CD4-positive, CD25-positive, alpha-beta regulatory T cell (primary cell): ENCODE measurements at regions not wholly inside any gene's neighbourhood (a gene's known extent, or its start where the extent isn't known, plus 50 kb on each side); places are given as distances from the start of the nearest gene placed in this dataset.

Source experiments
- ATAC-seq, 2 donors: fragments of 150-1000 bp; cut with Tn5 transposase; one replicate each; pipeline ENCODE4 v1.10.0; 2021; ENCODE audit warnings: low read depth in 2 of 2, moderate number of reproducible peaks in 2 of 2, moderate library complexity in 1 of 2
- DNase-seq, 3 donors: peaks; one replicate each; pipeline versions ENCODE4 v3.0.0 to v3.0.0-alpha.2; 2012 to 2022; ENCODE audit warnings: mixed read lengths in 1 of 3
- H3K27ac ChIP-seq: one replicate; pipeline ENCODE4 v1.7.0; 2013; ENCODE audit warnings: mild to moderate bottlenecking, low read length; ENCODE audit not compliant: insufficient read depth, poor library complexity, severe bottlenecking
- H3K27me3 ChIP-seq: one replicate; pipeline ENCODE4 v1.7.0; 2013; ENCODE audit warnings: low read length; ENCODE audit not compliant: control insufficient read depth, insufficient read depth
- H3K36me3 ChIP-seq: one replicate; pipeline ENCODE4 v1.7.0; 2013; ENCODE audit warnings: mild to moderate bottlenecking, low read length, moderate library complexity; ENCODE audit not compliant: control insufficient read depth, insufficient read depth
- H3K4me1 ChIP-seq: 2 replicates; pipeline ENCODE4 v1.7.0; 2013; ENCODE audit warnings: mild to moderate bottlenecking, low read length; ENCODE audit not compliant: insufficient read depth, control insufficient read depth, poor library complexity, severe bottlenecking
- H3K4me3 ChIP-seq: one replicate; pipeline ENCODE4 v1.7.0; 2013; ENCODE audit warnings: low read depth, mild to moderate bottlenecking, low read length, moderate library complexity
- H3K9me3 ChIP-seq, 2 experiments: 1 replicate in 1 of 2; 2 replicates in 1 of 2; pipeline ENCODE4 v1.7.0; 2013; ENCODE audit warnings: low read length in 2 of 2, mild to moderate bottlenecking in 1 of 2, moderate library complexity in 1 of 2; ENCODE audit not compliant: control insufficient read depth in 2 of 2
- H3K27ac Mint-ChIP-seq, 3 donors: one replicate each; pipeline ENCODE4 v1.8.0; 2020 to 2022; ENCODE audit warnings: mild to moderate bottlenecking in 3 of 3, mixed read lengths in 3 of 3, moderate library complexity in 2 of 3
- H3K27me3 Mint-ChIP-seq: one replicate; pipeline ENCODE4 v1.8.0; 2022; ENCODE audit warnings: mild to moderate bottlenecking, mixed read lengths
- H3K36me3 Mint-ChIP-seq: one replicate; pipeline ENCODE4 v1.8.0; 2020; ENCODE audit warnings: mixed read lengths
- H3K4me1 Mint-ChIP-seq, 4 donors: one replicate each; pipeline ENCODE4 v1.8.0; 2020 to 2022; ENCODE audit warnings: mixed read lengths in 4 of 4, mild to moderate bottlenecking in 1 of 4
- H3K4me3 Mint-ChIP-seq, 4 donors: one replicate each; pipeline ENCODE4 v1.8.0; 2020 to 2022; ENCODE audit warnings: mild to moderate bottlenecking in 4 of 4, mixed read lengths in 4 of 4, moderate library complexity in 3 of 4
- H3K9me3 Mint-ChIP-seq, 7 donors: one replicate each; pipeline ENCODE4 v1.8.0; 2020 to 2022; ENCODE audit warnings: mixed read lengths in 7 of 7, mild to moderate bottlenecking in 3 of 7, moderate library complexity in 2 of 7

DNA sequence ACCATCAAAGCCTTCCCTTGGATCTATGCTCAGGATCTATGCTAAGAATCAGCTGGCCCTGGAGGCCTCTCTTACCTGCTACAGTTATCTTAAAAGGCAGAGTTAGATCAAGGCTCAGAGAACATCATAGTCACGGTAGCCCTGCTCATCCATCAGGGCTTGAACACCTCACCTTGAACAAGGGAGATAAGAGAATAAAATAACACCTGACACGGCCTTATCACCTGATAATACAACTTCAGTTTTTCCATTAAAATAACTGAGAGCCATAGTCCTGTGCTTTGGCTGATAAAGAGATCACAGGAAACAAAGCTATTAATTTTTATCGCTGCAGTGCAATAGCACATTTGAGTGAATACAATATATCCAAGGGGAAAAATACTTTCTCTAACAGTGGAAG is 85.6 kb upstream of the LPP start:
- H3K9me3 Mint-ChIP-seq, result no peaks in the 10 kb centered on the region
- Histone ChIP-seq H3K27ac (no peak overlapping the region), H3K36me3 (no peaks in the 10 kb centered on the region), H3K27me3 (no peaks in the 10 kb centered on the region), H3K4me1 (no peaks in the 10 kb centered on the region), H3K9me3 (no peaks in the 10 kb centered on the region), H3K4me3 (no peak overlapping the region)
- peaks cover 0 to 8% (median 5%) of the 10 kb centered on the region in 4 donors for H3K4me1 Mint-ChIP-seq
- H3K36me3 Mint-ChIP-seq, result no peaks in the 10 kb centered on the region
- H3K4me3 Mint-ChIP-seq, result no peak overlapping the region
- no peak for ATAC-seq
- H3K27me3 Mint-ChIP-seq, result no peaks in the 10 kb centered on the region
- DNase-seq, result no peak
- H3K27ac Mint-ChIP-seq, result no peak overlapping the region

DNA sequence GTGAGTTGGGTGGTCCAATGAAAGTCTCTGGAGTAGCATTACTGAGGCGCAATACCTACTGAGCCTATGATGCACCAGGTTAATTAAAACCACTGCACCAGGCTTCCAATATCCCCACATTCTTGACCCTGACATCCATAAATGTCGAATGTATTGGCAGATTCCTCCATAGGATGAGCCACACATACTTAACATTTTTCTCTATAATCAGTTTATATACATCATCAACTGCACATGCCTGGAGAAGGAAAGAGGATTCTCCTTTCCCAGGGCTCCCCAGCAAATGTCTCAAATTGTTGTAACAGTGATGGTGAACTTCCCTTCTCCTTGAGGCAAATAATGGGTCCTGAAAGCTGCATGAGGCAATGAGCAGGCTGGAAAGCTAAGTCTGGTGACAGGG is 82.3 kb upstream of the LPP start:
- no peaks in the 10 kb centered on the region for H3K9me3 ChIP-seq
- Mint-ChIP-seq H3K9me3 (no peaks in the 10 kb centered on the region), H3K4me1 (peaks cover 0 to 4% (median 0%) of the 10 kb centered on the region in 4 donors), H3K27ac (no peak overlapping the region), H3K27me3 (no peaks in the 10 kb centered on the region), H3K36me3 (no peaks in the 10 kb centered on the region), H3K4me3 (no peak overlapping the region)
- H3K4me1 ChIP-seq, result no peaks in the 10 kb centered on the region
- no peak overlapping the region for H3K4me3 ChIP-seq
- DNase-seq (no peak), ATAC-seq (no peak)
- no peaks in the 10 kb centered on the region for H3K27me3 ChIP-seq
- no peak overlapping the region for H3K27ac ChIP-seq
- no peaks in the 10 kb centered on the region for H3K36me3 ChIP-seq

DNA sequence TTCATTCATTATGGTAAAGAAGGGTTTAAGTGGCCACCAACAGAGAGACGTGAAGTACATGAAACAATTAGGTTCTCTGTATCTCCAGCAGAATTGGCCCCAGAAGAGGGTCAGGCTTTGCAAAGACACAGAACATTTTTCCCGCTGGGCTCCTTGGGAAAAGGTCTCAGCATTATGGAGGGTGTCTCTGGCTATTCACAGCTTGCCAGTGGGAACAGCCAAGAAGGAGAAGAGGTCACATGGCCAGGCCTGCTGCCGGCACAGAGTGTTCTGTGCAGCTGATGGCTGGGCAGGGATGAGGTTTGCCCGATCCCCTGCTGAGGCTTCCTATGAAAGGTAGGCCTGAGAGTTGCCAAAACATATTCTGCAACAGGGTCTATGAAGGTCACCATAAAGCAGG is 77.8 kb upstream of the LPP start:
- H3K27ac ChIP-seq, result no peak overlapping the region
- DNase-seq (no peak), ATAC-seq (no peak)
- Mint-ChIP-seq H3K27ac (no peak overlapping the region), H3K27me3 (no peaks in the 10 kb centered on the region), H3K9me3 (peaks cover 0 to 5% (median 1%) of the 10 kb centered on the region in 7 donors), H3K4me1 (peaks cover 0 to 3% (median 0%) of the 10 kb centered on the region in 4 donors), H3K4me3 (no peak overlapping the region), H3K36me3 (no peaks in the 10 kb centered on the region)
- H3K9me3 ChIP-seq, result no peaks in the 10 kb centered on the region
- H3K27me3 ChIP-seq, result no peaks in the 10 kb centered on the region
- no peaks in the 10 kb centered on the region for H3K4me1 ChIP-seq
- no peak overlapping the region for H3K4me3 ChIP-seq
- no peaks in the 10 kb centered on the region for H3K36me3 ChIP-seq

GRCh38 chr3:188077160-188077799 is 76.7 kb upstream of the LPP start:
- Mint-ChIP-seq H3K27ac (no peak overlapping the region), H3K9me3 (peaks cover 0 to 5% (median 1%) of the 10 kb centered on the region in 7 donors)
- no peak overlapping the region for H3K4me3 ChIP-seq

DNA sequence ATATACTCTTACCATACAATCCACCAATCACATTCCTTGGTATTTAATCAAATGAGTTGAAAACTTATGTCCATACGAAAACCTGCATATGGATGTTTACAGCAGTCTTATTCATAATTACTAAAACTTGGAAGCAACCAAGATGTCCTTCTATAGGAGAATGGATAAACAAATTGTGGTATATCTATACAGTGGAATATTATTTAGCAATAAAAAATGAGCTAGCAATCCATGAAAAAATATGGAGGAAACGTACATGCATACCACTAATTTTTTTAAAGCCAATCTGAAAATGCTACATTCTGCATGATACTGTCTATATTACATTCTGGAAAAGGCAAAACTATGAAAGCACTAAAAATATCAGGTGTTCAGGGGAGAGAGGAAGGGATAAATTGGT is 73.9 kb upstream of the LPP start:
- Histone ChIP-seq H3K27me3 (no peaks in the 10 kb centered on the region), H3K4me1 (no peaks in the 10 kb centered on the region), H3K27ac (no peak overlapping the region), H3K36me3 (no peaks in the 10 kb centered on the region), H3K9me3 (no peaks in the 10 kb centered on the region), H3K4me3 (no peak overlapping the region)
- Mint-ChIP-seq H3K36me3 (no peaks in the 10 kb centered on the region), H3K27ac (no peak overlapping the region), H3K9me3 (peaks cover 0 to 5% (median 1%) of the 10 kb centered on the region in 7 donors), H3K4me1 (peaks cover 0 to 2% (median 0%) of the 10 kb centered on the region in 4 donors), H3K4me3 (no peak overlapping the region), H3K27me3 (no peaks in the 10 kb centered on the region)
- DNase-seq (no peak), ATAC-seq (no peak)

More at GRCh38 chr3:188077160-188077799, 76.7 kb upstream of the LPP start:
- DNase-seq (no peak), ATAC-seq (no peak)
- Histone ChIP-seq H3K9me3 (no peaks in the 10 kb centered on the region), H3K36me3 (no peaks in the 10 kb centered on the region), H3K27ac (no peak overlapping the region), H3K27me3 (no peaks in the 10 kb centered on the region), H3K4me1 (no peaks in the 10 kb centered on the region)
- Mint-ChIP-seq H3K4me3 (no peak overlapping the region), H3K27me3 (no peaks in the 10 kb centered on the region), H3K36me3 (no peaks in the 10 kb centered on the region), H3K4me1 (peaks cover 0 to 3% (median 0%) of the 10 kb centered on the region in 4 donors)

DNA sequence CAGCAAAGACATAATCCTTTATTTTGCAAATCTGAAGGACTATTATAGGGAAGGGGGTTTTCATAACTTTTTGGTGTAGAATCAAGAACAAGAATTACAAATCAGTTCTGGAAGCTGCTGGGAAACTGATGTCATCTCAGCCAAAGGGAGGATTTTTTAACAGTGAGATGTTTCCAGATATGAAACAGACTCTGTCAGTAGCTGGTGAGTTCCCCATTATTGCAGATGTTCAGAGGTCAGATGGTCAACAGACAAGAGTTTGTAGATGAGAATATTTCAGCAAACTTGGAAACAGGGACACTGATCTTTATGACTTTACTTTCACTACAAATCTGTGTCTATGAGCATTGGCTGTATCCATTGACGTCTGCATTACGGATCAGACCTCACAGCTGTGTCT is 71.9 kb upstream of the LPP start:
- no peaks in the 10 kb centered on the region for H3K9me3 ChIP-seq
- no peaks in the 10 kb centered on the region for H3K27me3 Mint-ChIP-seq
- H3K4me1 Mint-ChIP-seq, result peaks cover 0 to 2% (median 0%) of the 10 kb centered on the region in 4 donors
- H3K27ac Mint-ChIP-seq, result no peak overlapping the region
- no peaks in the 10 kb centered on the region for H3K36me3 Mint-ChIP-seq
- DNase-seq (no peak), ATAC-seq (no peak)
- H3K4me1 ChIP-seq, result no peaks in the 10 kb centered on the region
- no peak overlapping the region for H3K27ac ChIP-seq
- no peaks in the 10 kb centered on the region for H3K36me3 ChIP-seq
- H3K4me3 ChIP-seq, result no peak overlapping the region
- peaks cover 0 to 5% (median 1%) of the 10 kb centered on the region in 7 donors for H3K9me3 Mint-ChIP-seq
- no peaks in the 10 kb centered on the region for H3K27me3 ChIP-seq
- no peak overlapping the region for H3K4me3 Mint-ChIP-seq

DNA sequence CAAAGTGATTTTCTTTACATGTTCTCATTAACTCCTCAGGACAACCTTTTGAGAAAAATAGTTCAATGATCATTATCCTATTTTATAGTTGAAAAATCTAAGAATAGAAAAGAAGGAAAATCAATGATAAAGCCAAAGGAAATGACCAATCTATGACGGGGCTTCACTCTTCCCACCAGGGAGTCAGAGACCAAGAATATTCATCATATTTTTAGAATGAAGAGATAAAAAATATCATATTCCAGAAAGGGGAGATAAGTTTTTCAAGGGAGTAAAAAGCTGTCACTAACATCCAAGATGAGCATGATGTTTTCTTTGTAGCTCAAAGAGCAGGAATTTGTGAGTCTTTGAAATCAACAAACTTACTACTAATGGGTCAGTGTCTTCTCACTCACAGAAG is 71.5 kb upstream of the LPP start:
- DNase-seq (no peak), ATAC-seq (no peak)
- no peak overlapping the region for H3K27ac Mint-ChIP-seq
- H3K27me3 ChIP-seq, result no peaks in the 10 kb centered on the region
- H3K4me1 ChIP-seq, result no peaks in the 10 kb centered on the region
- H3K4me1 Mint-ChIP-seq, result no peaks in the 10 kb centered on the region
- no peaks in the 10 kb centered on the region for H3K36me3 ChIP-seq
- no peak overlapping the region for H3K27ac ChIP-seq
- H3K36me3 Mint-ChIP-seq, result no peaks in the 10 kb centered on the region
- H3K9me3 Mint-ChIP-seq, result peaks cover 0 to 5% (median 1%) of the 10 kb centered on the region in 7 donors
- no peak overlapping the region for H3K4me3 Mint-ChIP-seq
- H3K27me3 Mint-ChIP-seq, result no peaks in the 10 kb centered on the region
- H3K4me3 ChIP-seq, result no peak overlapping the region
- H3K9me3 ChIP-seq, result no peaks in the 10 kb centered on the region

GRCh38 chr3:188083011-188083410 is 70.9 kb upstream of the LPP start:
- no peak overlapping the region for H3K4me3 ChIP-seq
- Mint-ChIP-seq H3K4me1 (no peaks in the 10 kb centered on the region), H3K4me3 (no peak overlapping the region), H3K27ac (no peak overlapping the region), H3K9me3 (peaks cover 0 to 5% (median 1%) of the 10 kb centered on the region in 7 donors), H3K36me3 (no peaks in the 10 kb centered on the region), H3K27me3 (no peaks in the 10 kb centered on the region)
- DNase-seq (no peak), ATAC-seq (no peak)
- no peak overlapping the region for H3K27ac ChIP-seq
- no peaks in the 10 kb centered on the region for H3K9me3 ChIP-seq
- H3K36me3 ChIP-seq, result no peaks in the 10 kb centered on the region
- no peaks in the 10 kb centered on the region for H3K27me3 ChIP-seq
- no peaks in the 10 kb centered on the region for H3K4me1 ChIP-seq
